GM21381 (cell line): ENCODE measurements at regions not wholly inside any gene's neighbourhood (a gene's known extent, or its start where the extent isn't known, plus 50 kb on each side); places are given as distances from the start of the nearest gene placed in this dataset.

Experiments
- ATAC-seq: cut with Tn5 transposase; IDR thresholded peaks from one replicate; pipeline ENCODE4 v1.9.1; 2021; ENCODE audit warnings: mild to moderate bottlenecking, moderate library complexity; ENCODE audit not compliant: unreplicated experiment

GRCh38 chr18:47420130-47420529, 168.7 kb upstream of the SKOR2 start:
- ATAC-seq: no peak

DNA sequence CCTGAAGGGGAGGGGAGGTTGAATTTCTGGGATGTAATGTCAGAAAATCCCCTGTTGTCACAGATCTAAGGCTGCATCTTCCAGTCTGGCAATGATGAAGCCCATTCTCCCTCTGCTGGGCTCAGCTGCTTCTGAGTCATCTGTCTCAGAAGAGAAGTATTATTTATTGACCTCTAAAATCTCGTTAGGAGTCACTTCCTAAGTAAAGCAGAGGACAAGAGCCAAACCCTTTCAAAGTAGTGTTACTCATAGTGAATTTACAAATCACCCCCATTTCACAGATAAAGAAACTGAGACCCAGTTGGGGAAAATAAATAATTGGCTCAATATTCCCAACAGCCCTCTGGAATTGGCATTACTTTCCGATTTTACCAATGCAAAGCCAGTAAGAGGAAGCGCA, 167.3 kb upstream of the SKOR2 start:
- no peak for ATAC-seq

DNA sequence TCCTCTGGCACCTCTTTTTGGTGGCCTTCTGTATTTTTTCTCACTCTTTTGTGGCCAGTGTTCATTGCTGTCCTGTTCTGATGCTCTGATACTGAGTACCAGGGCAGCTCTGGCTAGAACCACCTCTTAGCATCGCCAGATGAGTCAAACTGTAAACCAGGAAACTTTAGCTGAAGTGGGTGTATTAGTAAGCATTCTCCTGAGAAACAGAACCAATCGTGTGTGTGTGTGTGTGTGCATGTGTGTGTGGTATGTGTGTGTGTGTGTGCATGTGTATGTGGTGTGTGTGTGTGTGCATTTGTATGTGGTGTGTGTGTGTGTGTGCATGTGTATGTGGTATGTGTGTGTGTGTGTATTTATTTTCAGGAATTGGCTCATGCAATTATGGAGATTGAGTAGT, 166.3 kb upstream of the SKOR2 start:
- no peak for ATAC-seq

DNA sequence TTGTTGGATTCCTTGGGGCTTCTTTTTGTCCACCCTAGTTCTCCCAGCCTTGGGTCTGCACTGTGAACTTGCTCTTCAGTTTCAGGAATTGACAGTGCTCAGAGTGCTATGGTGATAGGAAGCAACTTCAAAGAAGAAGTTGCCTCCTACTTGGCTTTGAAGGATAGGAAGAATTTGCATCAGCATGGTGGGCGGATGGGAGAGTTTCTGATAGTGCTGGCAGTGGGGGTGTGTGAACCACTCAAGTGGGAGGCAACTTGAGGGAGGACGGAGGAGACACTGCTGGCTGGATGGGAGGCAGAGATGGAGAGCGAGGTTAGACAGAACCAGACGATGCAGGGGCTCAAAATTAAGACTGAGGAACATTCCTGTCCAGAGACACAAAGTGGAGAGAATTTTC, 164.4 kb upstream of the SKOR2 start:
- no peak for ATAC-seq

DNA sequence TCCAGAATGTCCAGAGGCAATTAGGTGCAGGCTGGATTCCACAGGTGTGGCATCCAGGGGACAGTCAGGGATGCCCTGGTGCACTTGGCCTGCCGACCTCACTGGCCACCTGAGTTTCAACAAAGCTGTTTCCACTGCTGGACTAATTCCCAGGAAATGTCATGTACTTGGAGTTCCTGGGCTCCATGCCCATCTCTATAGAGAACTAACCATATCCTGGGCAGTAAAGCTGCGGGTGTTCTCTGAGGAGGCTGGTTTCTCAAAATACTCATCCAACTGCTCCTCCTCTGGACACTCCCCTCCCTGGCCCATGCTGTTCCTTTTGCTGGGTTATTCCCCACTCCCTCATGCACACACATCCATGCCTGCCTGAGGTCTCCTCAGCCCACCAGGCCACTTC, 161.9 kb upstream of the SKOR2 start:
- ATAC-seq: no peak

- ATAC-seq: no peak
Measured at GRCh38 chr18:47412924-47413323, 161.5 kb upstream of the SKOR2 start.

GRCh38 chr18:47411159-47411558, 159.7 kb upstream of the SKOR2 start:
- ATAC-seq: no peak

DNA sequence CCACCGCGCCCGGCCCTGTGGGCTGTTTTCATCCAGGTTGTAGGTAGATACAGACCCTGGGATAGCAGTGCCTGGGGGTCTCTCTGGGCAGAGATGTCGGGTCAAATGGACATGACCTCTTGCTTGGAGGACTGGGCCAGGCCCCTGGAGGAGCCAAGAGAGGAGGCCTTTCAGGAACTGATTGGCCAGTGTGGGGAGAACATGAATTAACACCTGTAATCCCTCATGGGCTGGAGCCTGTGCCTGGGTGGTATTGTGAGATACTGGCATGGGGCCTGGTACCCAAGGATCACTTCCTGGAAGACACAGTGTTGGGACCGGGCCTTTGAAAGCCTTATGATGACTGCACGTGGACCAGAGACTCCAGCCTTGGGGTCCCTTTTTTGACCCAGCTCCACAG, 158.7 kb upstream of the SKOR2 start:
- ATAC-seq: no peak

GRCh38 chr18:47409519-47409918, 158.1 kb upstream of the SKOR2 start:
- no peak for ATAC-seq

DNA sequence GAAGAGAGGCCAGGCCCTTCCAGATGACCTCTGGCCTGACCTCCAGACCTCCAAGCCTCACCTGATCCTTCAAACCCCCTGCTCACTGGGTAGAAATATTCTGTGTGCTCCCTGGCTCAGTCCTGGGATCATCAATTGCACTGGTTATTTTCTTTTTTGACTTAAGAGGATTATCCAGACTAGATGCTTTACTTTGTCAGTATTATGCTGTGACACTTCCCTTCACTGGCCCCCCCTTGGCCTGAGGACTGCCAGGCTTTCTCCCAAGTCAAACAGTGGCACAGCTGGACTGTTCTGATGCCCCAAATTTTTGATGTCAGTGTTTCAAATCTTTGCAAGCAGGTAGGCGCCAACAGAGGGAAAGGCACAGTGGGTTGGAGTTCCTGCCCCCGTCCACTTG, 156.3 kb upstream of the SKOR2 start:
- ATAC-seq: no peak

DNA sequence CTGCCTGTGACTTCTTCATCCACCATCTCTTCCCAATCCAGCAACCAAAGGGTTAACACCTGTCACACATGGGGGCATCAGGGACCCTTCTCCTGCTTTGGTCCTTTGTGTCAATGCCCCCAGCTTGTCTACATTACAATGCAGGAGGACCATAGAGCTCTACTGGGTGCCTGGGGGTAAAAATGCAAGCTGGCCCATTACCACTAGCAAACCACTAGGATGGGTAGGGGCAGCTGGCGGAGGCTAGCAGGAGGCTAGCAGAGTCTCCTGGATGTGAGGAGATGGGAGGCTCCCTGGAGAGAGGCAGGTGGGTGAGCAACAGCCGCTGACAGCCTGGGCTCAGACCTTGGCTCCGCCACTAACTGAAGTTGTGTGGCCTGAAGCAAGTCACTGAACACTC, 153.4 kb upstream of the SKOR2 start:
- ATAC-seq: no peak

DNA sequence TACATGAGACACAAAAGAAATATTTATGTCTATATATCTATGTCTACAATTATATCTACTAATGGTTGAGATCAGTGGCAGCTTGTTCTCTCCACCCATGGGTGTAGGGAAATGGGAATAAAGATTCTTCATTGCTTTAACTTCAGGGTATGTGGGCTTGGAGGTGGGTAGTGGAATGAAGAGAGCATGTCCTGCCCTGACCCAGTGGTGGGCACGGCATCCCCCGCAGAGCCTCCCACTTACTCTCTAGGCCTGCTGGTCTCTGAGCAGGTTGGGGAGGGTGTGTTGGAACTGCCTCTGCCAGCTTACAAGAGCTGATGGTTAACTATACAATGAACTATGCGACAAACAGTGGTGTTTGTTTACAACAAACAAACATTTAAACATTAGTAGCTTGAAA, 152.5 kb upstream of the SKOR2 start:
- no peak for ATAC-seq

DNA sequence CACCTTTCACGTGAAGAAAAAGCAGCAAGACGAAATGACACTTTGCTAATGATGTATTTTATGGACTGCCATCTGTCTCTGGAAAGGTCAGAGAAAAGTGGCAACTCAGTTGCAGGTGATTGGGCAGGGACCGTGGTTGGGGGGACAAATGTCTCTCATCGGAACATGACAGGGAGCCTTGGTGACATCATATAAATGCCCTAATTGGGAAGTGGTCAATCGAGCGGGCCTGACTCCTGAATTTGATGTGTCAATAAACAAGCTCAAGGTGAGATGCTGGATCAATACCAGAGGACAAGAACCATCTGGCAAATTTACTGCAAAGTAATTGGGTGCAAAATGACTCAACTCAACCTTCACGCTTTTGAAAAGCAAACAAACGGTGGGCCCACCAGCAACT, 151.9 kb upstream of the SKOR2 start:
- ATAC-seq: no peak

GRCh38 chr18:47399475-47399874, 148.0 kb upstream of the SKOR2 start:
- no peak for ATAC-seq

DNA sequence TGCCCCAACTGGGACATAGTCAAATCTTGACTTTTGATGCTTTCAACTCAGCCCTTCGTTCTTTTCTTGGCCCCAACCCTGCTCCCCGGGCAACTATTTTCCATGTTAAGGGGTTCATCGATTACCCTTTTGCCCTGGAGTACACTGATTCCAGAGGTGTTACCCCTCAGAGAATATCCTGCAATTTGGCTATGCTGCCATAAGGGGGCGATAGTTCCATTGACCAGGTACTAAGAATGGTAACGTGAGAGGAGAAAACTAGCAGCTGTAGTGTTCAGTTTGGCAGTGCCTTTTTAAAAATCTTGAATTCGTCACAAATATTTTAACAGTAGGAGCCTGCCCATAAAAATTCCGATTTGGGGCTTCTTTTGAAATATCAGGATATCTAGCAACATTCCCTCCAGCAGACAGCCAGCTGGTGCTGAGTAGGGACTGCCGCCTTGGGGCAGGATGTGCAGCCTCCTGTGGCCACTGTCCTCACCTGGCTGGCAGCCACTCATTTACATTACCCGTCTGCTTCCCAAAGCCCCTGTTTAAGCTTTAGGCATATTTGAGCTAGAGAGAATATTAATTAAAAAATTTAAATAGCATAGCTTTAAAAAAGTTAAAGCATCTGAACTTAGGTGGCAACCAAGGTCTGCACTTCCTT, 146.3 kb upstream of the SKOR2 start:
- no peak for ATAC-seq

DNA sequence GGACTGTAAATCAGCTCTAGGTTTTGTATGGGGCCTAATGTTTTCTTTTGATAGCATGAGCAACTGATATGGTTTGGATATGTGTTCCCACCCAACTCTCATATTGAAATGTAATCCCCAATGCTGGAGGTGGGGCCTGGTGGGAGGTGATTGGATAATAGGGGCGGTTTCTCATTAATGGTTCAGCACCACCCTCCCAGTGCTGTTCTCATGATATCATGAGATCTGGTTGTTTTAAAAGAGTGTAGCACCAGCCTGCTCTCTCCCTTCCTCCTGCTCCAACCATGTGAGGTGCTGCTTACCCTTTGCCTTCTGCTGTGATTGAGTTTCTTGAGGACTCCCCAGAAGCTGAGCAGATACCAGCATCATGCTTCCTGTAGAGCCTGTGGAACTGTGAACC, 140.2 kb upstream of the SKOR2 start:
- no peak for ATAC-seq

DNA sequence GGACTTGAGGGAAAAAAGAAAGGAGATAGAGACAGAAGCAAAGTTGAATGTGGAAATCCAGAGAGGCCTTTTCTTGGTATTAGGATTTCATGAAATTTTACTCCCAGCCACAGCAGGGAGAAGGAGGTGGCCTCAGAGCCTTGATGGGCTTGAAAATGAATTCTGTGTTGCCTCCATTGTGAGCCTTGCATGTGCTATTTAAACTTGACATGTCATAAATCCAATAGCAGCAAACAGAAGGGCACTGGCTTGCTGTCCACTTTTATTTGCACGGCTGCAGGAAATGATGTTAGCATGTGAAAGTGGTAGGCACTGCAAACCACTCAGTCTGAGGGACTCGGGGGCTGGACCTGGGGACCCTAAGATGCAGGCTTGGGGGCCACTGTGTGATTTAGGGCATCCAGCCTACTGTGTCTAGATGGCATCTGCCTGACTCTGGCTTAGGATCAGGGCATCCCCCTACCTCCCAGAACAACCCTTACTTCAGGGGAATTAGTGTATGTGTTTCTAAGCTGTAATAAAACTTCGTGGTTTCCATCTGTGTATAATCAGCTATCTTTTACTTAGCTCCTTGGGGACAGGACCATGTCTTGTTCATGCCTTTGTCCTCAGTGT, 139.1 kb upstream of the SKOR2 start:
- no peak for ATAC-seq

DNA sequence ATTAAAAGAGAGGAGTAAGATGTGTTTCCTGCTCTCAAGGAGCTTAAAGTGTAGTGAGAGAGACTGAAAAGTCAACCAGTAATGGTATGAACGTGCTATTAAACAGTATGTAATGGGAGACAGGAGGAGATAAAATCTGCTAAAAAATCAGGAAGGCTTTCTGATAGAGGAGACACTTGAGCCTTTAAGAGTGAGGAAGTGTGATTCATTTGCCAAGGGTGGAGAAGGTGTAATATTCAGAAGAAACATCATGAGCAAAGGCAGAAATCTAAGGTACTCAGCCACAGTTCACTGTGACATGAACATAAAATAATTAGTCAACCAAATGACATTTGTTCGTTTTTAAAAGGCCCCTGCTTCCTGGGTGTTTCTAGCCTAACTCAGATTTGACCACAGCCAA, 137.8 kb upstream of the SKOR2 start:
- ATAC-seq: no peak

- ATAC-seq: no peak
Measured at GRCh38 chr18:47387864-47388263, 136.4 kb upstream of the SKOR2 start.

DNA sequence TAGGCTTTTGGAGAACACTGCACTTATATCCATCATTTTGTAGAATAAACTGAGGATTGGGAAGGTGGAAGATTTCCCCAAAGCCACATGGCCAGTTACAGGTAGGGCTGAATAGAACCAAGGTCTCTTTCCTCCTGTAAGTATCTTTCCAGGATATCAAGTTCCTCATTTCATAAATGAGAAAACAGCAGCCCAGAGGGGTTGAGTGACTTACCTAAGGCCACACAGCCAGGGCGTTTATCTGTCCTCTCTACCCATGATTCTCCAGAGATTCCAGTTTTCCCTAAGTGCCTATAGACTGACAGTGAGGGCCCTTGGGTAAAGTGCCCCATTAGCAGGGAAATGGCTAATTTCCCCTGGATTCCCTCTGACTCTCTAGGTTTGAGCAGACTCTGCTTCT, 132.3 kb upstream of the SKOR2 start:
- no peak for ATAC-seq

- ATAC-seq: no peak
Measured at GRCh38 chr18:47381975-47382570, 130.6 kb upstream of the SKOR2 start.

- ATAC-seq: no peak
Measured at GRCh38 chr18:47380153-47380552, 128.7 kb upstream of the SKOR2 start.

DNA sequence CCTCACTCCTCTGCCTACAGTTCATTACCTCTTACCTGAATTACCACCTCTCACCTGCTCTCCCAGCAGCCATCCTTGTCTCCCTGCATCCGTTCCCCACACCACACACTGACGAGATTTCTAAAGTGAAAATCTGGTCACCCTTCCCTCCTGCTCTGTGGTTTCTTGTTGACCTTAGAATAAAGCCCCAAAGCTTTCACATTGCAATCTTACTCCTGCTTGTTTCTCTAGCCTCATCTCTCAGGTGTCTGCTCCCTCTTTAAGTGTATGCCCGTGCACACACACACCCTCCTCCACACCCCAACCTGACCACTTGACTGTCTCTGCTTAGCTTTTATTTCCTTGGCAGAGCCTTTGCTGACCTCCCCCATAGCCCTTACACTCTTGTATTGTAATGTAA, 122.0 kb upstream of the SKOR2 start:
- no peak for ATAC-seq
